Neuronal stem cell (in vitro differentiated cells): ENCODE measurements at regions not wholly inside any gene's neighbourhood (a gene's known extent, or its start where the extent isn't known, plus 50 kb on each side); places are given as distances from the start of the nearest gene placed in this dataset.

Experiments used
- DNase-seq: peaks from one replicate; pipeline ENCODE4 v3.0.0-alpha.2; 2013; ENCODE audit warnings: low spot score
- H2AFZ ChIP-seq: one replicate; pipeline ENCODE4 v1.6.1; 2013; ENCODE audit warnings: mild to moderate bottlenecking, low read length, inconsistent platforms
- H2AK5ac ChIP-seq: 2 replicates; pipeline ENCODE4 v1.6.1; 2013; ENCODE audit warnings: low read depth, mild to moderate bottlenecking, inconsistent platforms, low read length, moderate library complexity, mixed read lengths
- H2BK120ac ChIP-seq: 2 replicates; pipeline ENCODE4 v1.6.1; 2013; ENCODE audit warnings: low read depth, mild to moderate bottlenecking, inconsistent platforms, low read length, moderate library complexity, mixed read lengths
- H2BK12ac ChIP-seq: one replicate; pipeline ENCODE4 v1.6.1; 2013; ENCODE audit warnings: low read length, inconsistent platforms
- H2BK15ac ChIP-seq: 2 replicates; pipeline ENCODE4 v1.6.1; 2013; ENCODE audit warnings: mild to moderate bottlenecking, low read length, inconsistent platforms, mixed read lengths
- H2BK5ac ChIP-seq: one replicate; pipeline ENCODE4 v1.6.1; 2013; ENCODE audit warnings: inconsistent platforms, mild to moderate bottlenecking, low read length, moderate library complexity
- H3K14ac ChIP-seq: one replicate; pipeline ENCODE4 v1.6.1; 2013; ENCODE audit warnings: low read length, inconsistent platforms
- H3K18ac ChIP-seq: 2 replicates; pipeline ENCODE4 v1.6.1; 2013; ENCODE audit warnings: low read length, inconsistent platforms
- H3K23ac ChIP-seq: 2 replicates; pipeline ENCODE4 v1.6.1; 2013; ENCODE audit warnings: low read depth, mild to moderate bottlenecking, mixed read lengths, low read length, inconsistent platforms; ENCODE audit not compliant: poor library complexity
- H3K27ac ChIP-seq: replicated peaks from 3 replicates; pipeline ENCODE4 v1.5.1; 2013; ENCODE audit warnings: low read length, inconsistent platforms
- H3K27me3 ChIP-seq, 3 experiments: 2 replicates each; pipeline ENCODE4 v1.6.1; 2013; ENCODE audit warnings: low read length in 3 of 3, mild to moderate bottlenecking in 2 of 3, inconsistent platforms in 1 of 3, low read depth in 1 of 3, mixed read lengths in 1 of 3, moderate library complexity in 1 of 3; ENCODE audit not compliant: control insufficient read depth in 3 of 3, insufficient read depth in 3 of 3
- H3K36me3 ChIP-seq, 2 donors: replicated peaks in 1 of 2; 2 replicates each; pipeline ENCODE4 v1.6.1; 2013; ENCODE audit warnings: low read length in 2 of 2; ENCODE audit not compliant: control insufficient read depth in 2 of 2, insufficient read depth in 2 of 2
- H3K4ac ChIP-seq: 2 replicates; pipeline ENCODE4 v1.6.1; 2013; ENCODE audit warnings: inconsistent platforms, mild to moderate bottlenecking, low read length, moderate library complexity
- H3K4me1 ChIP-seq, 2 donors: 1 replicate in 1 of 2; 2 replicates in 1 of 2; pipeline ENCODE4 v1.6.1; 2013; ENCODE audit warnings: low read length in 2 of 2, low read depth in 1 of 2; ENCODE audit not compliant: control insufficient read depth in 2 of 2, insufficient read depth in 1 of 2
- H3K4me2 ChIP-seq: one replicate; pipeline ENCODE4 v1.6.1; 2013; ENCODE audit warnings: mild to moderate bottlenecking, low read length, inconsistent platforms; ENCODE audit not compliant: insufficient read depth, poor library complexity, severe bottlenecking
- H3K4me3 ChIP-seq, 2 donors: 2 replicates each; pipeline ENCODE4 v1.5.1; 2013; ENCODE audit warnings: low read length in 2 of 2, mild to moderate bottlenecking in 2 of 2, inconsistent platforms in 1 of 2, moderate library complexity in 1 of 2
- H3K79me1 ChIP-seq: one replicate; pipeline ENCODE4 v1.6.1; 2013; ENCODE audit warnings: low read depth, mild to moderate bottlenecking, inconsistent platforms, low read length, moderate library complexity
- H3K9ac ChIP-seq: one replicate; pipeline ENCODE4 v1.6.1; 2013; ENCODE audit warnings: mild to moderate bottlenecking, low read depth, low read length, inconsistent platforms; ENCODE audit not compliant: poor library complexity
- H3K9me3 ChIP-seq, 2 donors: replicated peaks in 1 of 2; 2 replicates each; pipeline versions ENCODE3 to v1.6.1; 2013; ENCODE audit warnings: low read length in 2 of 2, mild to moderate bottlenecking in 2 of 2, inconsistent platforms in 1 of 2, low read depth in 1 of 2, mixed read lengths in 1 of 2, moderate library complexity in 1 of 2; ENCODE audit not compliant: control insufficient read depth in 2 of 2, insufficient read depth in 1 of 2
- H4K8ac ChIP-seq: one replicate; pipeline ENCODE4 v1.6.1; 2013; ENCODE audit warnings: low read depth, mild to moderate bottlenecking, inconsistent platforms, low read length, moderate library complexity
- H4K91ac ChIP-seq: one replicate; pipeline ENCODE4 v1.6.1; 2013; ENCODE audit warnings: low read length, low read depth, mild to moderate bottlenecking, inconsistent platforms; ENCODE audit not compliant: poor library complexity
- WGBS, 2 donors: extraction: QIAGEN DNeasy Blood & Tissue Kit; methylation state at CpG; one replicate each; pipeline ENCODE4 v1.1.7; 2013; ENCODE audit warnings: missing lambda C conversion rate in 2 of 2, mixed read lengths in 1 of 2; ENCODE audit not compliant: insufficient read length in 2 of 2, insufficient replicate concordance in 1 of 2; ENCODE audit errors: extremely low coverage in 2 of 2; 5-methylcytosine and 5-hydroxymethylcytosine counted together

- Histone ChIP-seq H2BK15ac (no peak overlapping the region), H2BK12ac (no peak overlapping the region), H2AFZ (peak overlapping the region; percentile 57), H3K27ac (no peak overlapping the region), H3K23ac (no peak overlapping the region), H3K18ac (no peak overlapping the region), H3K9me3 (peaks cover 0 to 2% of the 10 kb centered on the region in 2 donors), H3K4me2 (no peak overlapping the region), H3K9ac (no peak overlapping the region), H3K4me1 (no peaks in the 10 kb centered on the region), H4K91ac (no peak overlapping the region), H3K79me1 (no peaks in the 10 kb centered on the region), H3K27me3 (no peaks in the 10 kb centered on the region), H4K8ac (no peak overlapping the region), H3K14ac (no peak overlapping the region), H3K4ac (no peak overlapping the region), H3K36me3 (no peaks in the 10 kb centered on the region), H2AK5ac (no peak overlapping the region), H2BK5ac (no peak overlapping the region), H2BK120ac (no peak overlapping the region), H3K4me3 (no peak overlapping the region)
- no CpG with 5 or more reads among the region's 4 CpGs for WGBS, 2 donors
- no peak for DNase-seq
Measured at GRCh38 chr5:28810751-28811136, 1772.4 kb upstream of the CDH9 start.

- WGBS, 2 donors = no CpG with 5 or more reads among the region's 56 CpGs
- H3K4me3 ChIP-seq = no peak overlapping the region
- no peaks in the 10 kb centered on the region for H3K79me1 ChIP-seq
- H2BK15ac ChIP-seq = no peak overlapping the region
- H2BK12ac ChIP-seq = no peak overlapping the region
- H3K27me3 ChIP-seq = no peaks in the 10 kb centered on the region
- H2AK5ac ChIP-seq = peak overlapping the region; percentile 43
- H3K4me1 ChIP-seq = no peaks in the 10 kb centered on the region
- H3K18ac ChIP-seq = peak overlapping the region; percentile 17
- H3K14ac ChIP-seq = no peak overlapping the region
- no peak overlapping the region for H3K4me2 ChIP-seq
- H2BK120ac ChIP-seq = no peak overlapping the region
- peak overlapping the region; percentile 40 for H2AFZ ChIP-seq
- no peak overlapping the region for H2BK5ac ChIP-seq
- no peak overlapping the region for H3K4ac ChIP-seq
- peak overlapping the region; percentile 73 for H3K23ac ChIP-seq
- no peak overlapping the region for H4K91ac ChIP-seq
- no peak for DNase-seq
- H4K8ac ChIP-seq = peak overlapping the region; percentile 65
- H3K9ac ChIP-seq = no peak overlapping the region
- H3K9me3 ChIP-seq = peaks cover 0 to 2% of the 10 kb centered on the region in 2 donors
- H3K27ac ChIP-seq = no peak overlapping the region
- no peaks in the 10 kb centered on the region for H3K36me3 ChIP-seq
Measured at GRCh38 chr5:28809811-28810750, 1771.7 kb upstream of the CDH9 start.

- Histone ChIP-seq H3K36me3 (no peaks in the 10 kb centered on the region), H2BK120ac (no peak overlapping the region), H3K27me3 (no peaks in the 10 kb centered on the region), H4K8ac (peak overlapping the region; percentile 65), H3K9ac (no peak overlapping the region), H4K91ac (no peak overlapping the region), H3K27ac (no peak overlapping the region), H2AFZ (peak overlapping the region; percentile 22), H2BK12ac (peak overlapping the region; percentile 41), H3K4ac (no peak overlapping the region), H3K18ac (peak overlapping the region; percentile 57), H2BK15ac (no peak overlapping the region), H3K23ac (peak overlapping the region; percentile 55), H3K79me1 (no peaks in the 10 kb centered on the region), H2BK5ac (no peak overlapping the region), H3K14ac (peak overlapping the region; percentile 56), H3K4me1 (no peaks in the 10 kb centered on the region), H3K4me3 (no peak overlapping the region), H2AK5ac (peak overlapping the region; percentile 63), H3K9me3 (peaks cover 0 to 2% of the 10 kb centered on the region in 2 donors), H3K4me2 (no peak overlapping the region)
- WGBS, 2 donors = no CpG with 5 or more reads among the region's 47 CpGs
- DNase-seq = no peak
Measured at GRCh38 chr5:28808967-28809810, 1770.8 kb upstream of the CDH9 start.
